ENCODE measurements at regions not wholly inside any gene's neighbourhood (a gene's known extent, or its start where the extent isn't known, plus 50 kb on each side); places are given as distances from the start of the nearest gene placed in this dataset.

DNA sequence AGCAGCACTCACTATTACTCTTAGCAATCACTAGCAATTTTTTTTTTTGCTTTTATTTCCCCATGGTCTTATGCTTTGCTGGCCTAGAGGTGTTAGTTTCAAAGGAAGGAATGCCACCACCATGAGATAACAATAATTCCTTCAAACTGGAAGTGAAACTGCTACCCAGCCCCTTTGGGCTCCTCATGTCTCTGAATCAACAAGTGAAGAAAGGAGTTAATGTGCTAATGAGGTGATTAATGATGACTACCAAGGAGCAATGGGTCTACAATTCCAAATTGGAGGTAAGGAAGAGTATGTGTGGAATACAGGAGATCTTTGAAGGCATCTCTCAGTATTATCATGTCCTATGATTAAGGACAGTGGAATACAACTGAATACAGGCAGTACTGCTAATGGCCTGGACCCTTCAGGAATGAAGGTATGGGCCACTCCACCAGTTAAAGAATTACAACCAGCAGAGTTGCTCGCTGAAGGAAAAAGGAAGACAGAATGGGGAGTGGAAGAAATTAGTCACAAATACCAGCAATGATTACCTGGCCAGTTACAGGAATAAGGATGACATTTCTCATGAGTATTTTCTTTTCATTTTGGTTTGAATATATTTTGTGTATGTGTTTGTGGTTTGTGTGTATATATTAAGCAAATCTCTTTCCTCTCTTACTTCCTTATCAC, 652.9 kb downstream of the ADGRL2 start:
- Histone ChIP-seq H3K4me1 (ENCODE audit: control insufficient read depth, insufficient read depth, low read length) (no peaks in the 10 kb centered on the region), H3K9me3 (ENCODE audit: control insufficient read depth, low read depth, low read length) (no peaks in the 10 kb centered on the region), H3K4me3 (ENCODE audit: low read length) (no peak overlapping the region), H3K27me3 (ENCODE audit: control insufficient read depth, insufficient read depth, low read length) (no peaks in the 10 kb centered on the region), H3K27ac (ENCODE audit: low read length) (no peak overlapping the region), H3K36me3 (ENCODE audit: control insufficient read depth, insufficient read depth, low read length) (no peaks in the 10 kb centered on the region)
- WGBS (ENCODE audit: insufficient coverage, low lambda C conversion rate) = no CpG with 5 or more reads among the region's 1 CpG
- no peak for DNase-seq

DNA sequence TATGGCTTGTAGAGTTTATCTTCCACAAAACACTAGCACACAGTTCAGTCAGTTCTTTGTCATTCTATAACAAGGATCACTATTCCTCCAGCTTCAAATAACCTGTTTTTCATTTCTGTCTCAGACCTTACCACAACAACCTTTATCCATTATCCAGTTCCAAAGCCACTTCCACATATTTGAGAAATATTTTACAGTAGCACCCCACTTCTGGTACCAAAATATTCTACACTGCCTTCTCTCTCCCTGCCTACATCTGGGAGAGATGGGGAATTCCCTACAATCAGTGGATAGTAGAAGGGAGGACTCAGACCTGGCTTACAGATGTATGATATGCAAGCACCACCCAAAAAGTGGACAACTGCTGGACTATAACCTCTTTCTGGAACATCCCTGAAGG, 651.4 kb downstream of the ADGRL2 start:
- Histone ChIP-seq H3K36me3 (ENCODE audit: control insufficient read depth, insufficient read depth, low read length) (no peaks in the 10 kb centered on the region), H3K9me3 (ENCODE audit: control insufficient read depth, low read depth, low read length) (no peaks in the 10 kb centered on the region), H3K27me3 (ENCODE audit: control insufficient read depth, insufficient read depth, low read length) (no peaks in the 10 kb centered on the region), H3K4me3 (ENCODE audit: low read length) (no peak overlapping the region), H3K4me1 (ENCODE audit: control insufficient read depth, insufficient read depth, low read length) (no peaks in the 10 kb centered on the region), H3K27ac (ENCODE audit: low read length) (no peak overlapping the region)
- DNase-seq = no peak

DNA sequence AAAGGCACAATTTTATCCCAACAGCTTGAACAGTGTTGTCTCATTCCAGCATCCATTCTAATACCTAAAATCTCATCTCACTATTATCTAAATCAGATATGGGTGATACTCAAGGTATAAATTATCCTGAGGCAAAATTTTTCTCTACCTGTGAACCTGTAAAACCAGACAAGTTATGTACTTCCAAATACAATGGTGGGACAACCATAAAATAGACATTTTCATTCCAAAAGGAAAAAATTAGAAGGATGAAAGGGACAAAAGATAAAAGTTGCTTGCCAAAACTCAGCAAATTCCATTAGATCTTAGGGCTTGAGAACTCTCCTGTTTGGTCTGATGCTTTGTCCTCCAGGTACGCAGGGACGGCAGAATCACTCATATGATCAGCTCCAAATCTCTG, 650.5 kb downstream of the ADGRL2 start:
- H3K27me3 ChIP-seq (ENCODE audit: control insufficient read depth, insufficient read depth, low read length) = no peaks in the 10 kb centered on the region
- H3K27ac ChIP-seq (ENCODE audit: low read length) = no peak overlapping the region
- no CpG with 5 or more reads among the region's 2 CpGs for WGBS (ENCODE audit: insufficient coverage, low lambda C conversion rate)
- H3K4me3 ChIP-seq (ENCODE audit: low read length) = no peak overlapping the region
- no peaks in the 10 kb centered on the region for H3K36me3 ChIP-seq (ENCODE audit: control insufficient read depth, insufficient read depth, low read length)
- DNase-seq = no peak
- H3K4me1 ChIP-seq (ENCODE audit: control insufficient read depth, insufficient read depth, low read length) = no peaks in the 10 kb centered on the region
- no peaks in the 10 kb centered on the region for H3K9me3 ChIP-seq (ENCODE audit: control insufficient read depth, low read depth, low read length)

DNA sequence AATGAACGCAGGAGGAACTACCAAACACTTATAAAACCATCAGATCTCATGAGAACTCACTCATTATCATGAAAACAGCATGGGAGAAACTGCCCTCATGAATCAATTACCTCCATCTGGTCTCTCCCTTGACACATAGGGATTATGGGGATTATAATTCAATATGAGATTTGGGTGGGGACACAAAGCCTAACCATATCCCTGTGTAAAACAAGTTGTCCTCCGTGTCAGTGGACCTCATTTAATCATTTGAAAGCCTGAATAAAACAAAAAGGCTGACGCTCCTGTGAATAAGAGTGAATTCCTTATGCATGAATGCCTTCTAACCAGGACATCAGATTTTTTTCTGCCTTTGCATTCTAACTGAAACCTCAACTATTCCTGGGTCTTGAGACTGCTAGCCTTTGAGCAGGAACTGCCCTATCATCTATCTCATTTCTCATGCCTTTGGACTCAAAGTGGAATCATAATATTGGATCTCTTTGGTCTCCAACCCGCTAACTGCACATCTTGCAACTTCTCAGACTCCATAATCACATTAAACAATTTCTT, 648.8 kb downstream of the ADGRL2 start:
- Histone ChIP-seq H3K9me3 (ENCODE audit: control insufficient read depth, low read depth, low read length) (no peaks in the 10 kb centered on the region), H3K36me3 (ENCODE audit: control insufficient read depth, insufficient read depth, low read length) (no peaks in the 10 kb centered on the region), H3K27me3 (ENCODE audit: control insufficient read depth, insufficient read depth, low read length) (no peaks in the 10 kb centered on the region), H3K4me1 (ENCODE audit: control insufficient read depth, insufficient read depth, low read length) (no peaks in the 10 kb centered on the region), H3K4me3 (ENCODE audit: low read length) (no peak overlapping the region), H3K27ac (ENCODE audit: low read length) (no peak overlapping the region)
- no CpG with 5 or more reads among the region's 4 CpGs for WGBS (ENCODE audit: insufficient coverage, low lambda C conversion rate)
- DNase-seq = no peak

DNA sequence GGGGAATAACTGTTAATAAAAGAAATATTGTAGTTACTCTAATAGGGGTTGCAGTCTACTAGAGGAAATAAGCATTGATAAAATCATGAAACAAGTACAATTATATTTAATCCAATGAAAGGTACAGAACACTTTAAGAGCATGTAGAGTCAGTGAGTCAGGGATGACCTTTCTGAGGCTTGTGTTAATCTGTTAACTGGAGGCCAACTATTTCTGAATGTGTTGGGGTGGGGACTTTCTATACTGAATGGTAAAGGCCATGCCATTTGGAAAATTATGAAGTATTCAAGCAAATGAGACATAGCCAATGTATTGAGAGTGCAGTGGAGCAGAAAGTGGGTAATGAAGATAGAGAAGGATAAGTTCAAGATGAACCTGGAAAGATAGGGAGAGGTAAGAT, 646.2 kb downstream of the ADGRL2 start:
- Histone ChIP-seq H3K4me3 (ENCODE audit: low read length) (no peak overlapping the region), H3K9me3 (ENCODE audit: control insufficient read depth, low read depth, low read length) (no peaks in the 10 kb centered on the region), H3K27ac (ENCODE audit: low read length) (no peak overlapping the region), H3K36me3 (ENCODE audit: control insufficient read depth, insufficient read depth, low read length) (no peaks in the 10 kb centered on the region), H3K4me1 (ENCODE audit: control insufficient read depth, insufficient read depth, low read length) (no peaks in the 10 kb centered on the region), H3K27me3 (ENCODE audit: control insufficient read depth, insufficient read depth, low read length) (no peaks in the 10 kb centered on the region)
- no peak for DNase-seq

DNA sequence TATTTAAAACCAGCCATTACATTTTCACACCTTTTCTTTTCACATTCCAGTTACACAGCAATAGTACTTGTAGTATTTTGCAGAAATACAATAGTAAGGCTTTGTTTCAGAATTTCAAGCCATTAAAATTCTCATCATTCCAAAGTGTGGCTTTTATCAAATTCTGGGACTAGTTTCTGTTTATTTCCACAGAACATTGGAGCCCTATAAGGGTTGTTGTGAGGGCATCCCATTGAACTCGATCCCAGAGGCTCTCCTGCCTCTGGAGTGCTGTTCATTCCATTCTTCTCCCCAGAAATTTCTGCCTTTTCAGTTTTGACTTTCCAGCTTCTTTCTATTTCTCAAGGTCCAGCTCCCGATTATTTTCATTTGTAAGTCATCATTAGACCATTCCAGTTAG, 645.5 kb downstream of the ADGRL2 start:
- H3K27ac ChIP-seq (ENCODE audit: low read length) = no peak overlapping the region
- no peak for DNase-seq
- WGBS (ENCODE audit: insufficient coverage, low lambda C conversion rate) = 82% methylated on average over 1 of the region's 2 CpGs
- no peaks in the 10 kb centered on the region for H3K9me3 ChIP-seq (ENCODE audit: control insufficient read depth, low read depth, low read length)
- H3K36me3 ChIP-seq (ENCODE audit: control insufficient read depth, insufficient read depth, low read length) = no peaks in the 10 kb centered on the region
- H3K4me3 ChIP-seq (ENCODE audit: low read length) = no peak overlapping the region
- no peaks in the 10 kb centered on the region for H3K4me1 ChIP-seq (ENCODE audit: control insufficient read depth, insufficient read depth, low read length)
- H3K27me3 ChIP-seq (ENCODE audit: control insufficient read depth, insufficient read depth, low read length) = no peaks in the 10 kb centered on the region

DNA sequence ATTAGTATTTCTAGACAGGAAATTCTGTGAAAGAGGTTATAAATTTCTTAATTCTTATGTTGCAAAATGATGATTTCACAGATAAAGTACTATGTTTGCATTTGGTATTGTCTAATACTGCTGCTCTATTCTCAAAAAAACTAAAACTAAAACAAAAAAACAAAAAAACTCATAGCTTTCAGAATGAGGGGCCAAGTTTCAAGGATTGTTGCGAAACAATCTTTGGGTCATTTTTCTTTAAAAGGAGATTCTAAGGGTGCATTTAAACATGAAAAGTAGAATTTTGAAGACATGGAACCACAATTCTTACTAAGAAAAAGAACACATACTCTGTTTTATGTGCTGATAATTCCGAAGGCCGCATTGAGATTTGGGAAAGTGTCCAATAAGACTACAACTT, 645.1 kb downstream of the ADGRL2 start:
- no peaks in the 10 kb centered on the region for H3K9me3 ChIP-seq (ENCODE audit: control insufficient read depth, low read depth, low read length)
- H3K36me3 ChIP-seq (ENCODE audit: control insufficient read depth, insufficient read depth, low read length) = no peaks in the 10 kb centered on the region
- DNase-seq = no peak
- no peaks in the 10 kb centered on the region for H3K27me3 ChIP-seq (ENCODE audit: control insufficient read depth, insufficient read depth, low read length)
- H3K27ac ChIP-seq (ENCODE audit: low read length) = no peak overlapping the region
- H3K4me3 ChIP-seq (ENCODE audit: low read length) = no peak overlapping the region
- H3K4me1 ChIP-seq (ENCODE audit: control insufficient read depth, insufficient read depth, low read length) = no peaks in the 10 kb centered on the region
- WGBS (ENCODE audit: insufficient coverage, low lambda C conversion rate) = 90% methylated on average over 2 of the region's 3 CpGs

DNA sequence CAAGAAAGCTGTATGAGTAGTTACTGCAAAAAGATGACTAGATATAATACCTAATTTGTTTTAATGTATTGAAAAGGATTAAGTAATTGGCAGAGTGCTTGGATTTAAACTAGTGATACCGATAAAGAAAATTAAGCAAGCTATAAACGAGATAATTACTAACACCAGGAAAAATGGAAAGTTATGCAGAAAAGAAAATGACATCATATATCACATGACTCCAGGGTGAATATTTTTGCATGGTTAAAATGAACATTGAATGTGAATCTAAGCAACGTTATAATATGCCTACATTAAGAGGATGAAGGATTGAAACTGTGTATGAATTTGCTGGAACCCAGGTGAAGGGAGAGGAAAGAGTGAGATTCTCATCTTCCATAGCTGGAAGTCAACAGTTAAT, 644.4 kb downstream of the ADGRL2 start:
- Histone ChIP-seq H3K27me3 (ENCODE audit: control insufficient read depth, insufficient read depth, low read length) (no peaks in the 10 kb centered on the region), H3K4me1 (ENCODE audit: control insufficient read depth, insufficient read depth, low read length) (no peaks in the 10 kb centered on the region), H3K4me3 (ENCODE audit: low read length) (no peak overlapping the region), H3K9me3 (ENCODE audit: control insufficient read depth, low read depth, low read length) (no peaks in the 10 kb centered on the region), H3K27ac (ENCODE audit: low read length) (no peak overlapping the region), H3K36me3 (ENCODE audit: control insufficient read depth, insufficient read depth, low read length) (no peaks in the 10 kb centered on the region)
- DNase-seq = no peak
- 100% methylated on average over 3 of the region's 3 CpGs for WGBS (ENCODE audit: insufficient coverage, low lambda C conversion rate)

DNA sequence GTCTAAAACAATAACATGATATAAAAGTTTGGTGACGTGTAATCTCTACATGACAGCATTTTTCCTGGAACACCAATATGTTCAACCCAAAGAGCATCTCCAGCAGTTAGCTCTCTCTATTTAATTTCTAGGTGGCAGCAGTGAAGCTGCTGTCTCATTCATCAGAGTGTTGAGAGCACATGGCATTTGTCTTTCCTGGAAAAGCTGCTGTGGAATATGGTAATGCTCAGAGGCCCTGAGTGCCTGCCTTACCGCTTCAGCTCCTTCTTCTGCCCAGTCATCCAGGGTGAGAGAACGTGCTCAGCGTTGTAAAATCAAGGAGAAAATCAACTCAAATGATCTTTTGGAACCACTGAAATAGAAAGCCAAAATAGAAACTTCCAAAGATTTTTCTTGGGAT, 640.7 kb downstream of the ADGRL2 start:
- 100% methylated on average over 1 of the region's 4 CpGs for WGBS (ENCODE audit: insufficient coverage, low lambda C conversion rate)
- Histone ChIP-seq H3K9me3 (ENCODE audit: control insufficient read depth, low read depth, low read length) (no peaks in the 10 kb centered on the region), H3K27ac (ENCODE audit: low read length) (no peak overlapping the region), H3K4me3 (ENCODE audit: low read length) (no peak overlapping the region), H3K4me1 (ENCODE audit: control insufficient read depth, insufficient read depth, low read length) (no peaks in the 10 kb centered on the region), H3K27me3 (ENCODE audit: control insufficient read depth, insufficient read depth, low read length) (no peaks in the 10 kb centered on the region), H3K36me3 (ENCODE audit: control insufficient read depth, insufficient read depth, low read length) (no peaks in the 10 kb centered on the region)
- no peak for DNase-seq

DNA sequence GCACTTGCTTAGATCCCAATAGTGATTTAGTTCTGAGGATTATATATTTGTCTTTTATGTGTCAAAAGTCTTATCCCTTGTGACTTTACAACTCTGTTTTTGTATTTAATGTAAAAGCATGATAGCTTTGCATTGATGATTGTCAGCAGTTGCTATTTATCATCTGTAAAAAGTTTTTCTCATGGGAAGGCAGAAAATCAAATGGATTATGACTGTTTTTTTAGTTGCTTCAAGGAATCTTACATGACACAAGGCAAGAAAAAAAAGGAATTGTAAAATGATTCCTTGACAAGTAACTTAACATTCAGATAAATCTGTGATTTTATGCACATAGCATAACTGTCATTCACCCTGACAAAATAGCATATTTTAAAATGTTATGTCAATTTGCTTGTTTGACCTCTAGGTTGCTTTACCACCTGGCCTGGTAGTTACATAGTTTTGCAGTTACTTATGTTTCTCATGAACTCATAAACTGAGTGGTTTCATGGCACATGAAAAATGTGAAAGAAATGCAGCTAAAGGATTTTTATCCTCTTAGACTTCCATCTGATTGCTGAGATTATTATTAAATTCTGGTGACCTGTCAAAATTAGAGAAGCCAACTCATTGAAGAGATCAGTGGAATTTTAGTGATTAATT, 622.6 kb downstream of the ADGRL2 start:
- Histone ChIP-seq H3K27me3 (ENCODE audit: control insufficient read depth, insufficient read depth, low read length) (no peaks in the 10 kb centered on the region), H3K27ac (ENCODE audit: low read length) (no peak overlapping the region), H3K36me3 (ENCODE audit: control insufficient read depth, insufficient read depth, low read length) (no peaks in the 10 kb centered on the region), H3K4me1 (ENCODE audit: control insufficient read depth, insufficient read depth, low read length) (no peaks in the 10 kb centered on the region), H3K9me3 (ENCODE audit: control insufficient read depth, low read depth, low read length) (no peaks in the 10 kb centered on the region), H3K4me3 (ENCODE audit: low read length) (no peak overlapping the region)
- DNase-seq = no peak

DNA sequence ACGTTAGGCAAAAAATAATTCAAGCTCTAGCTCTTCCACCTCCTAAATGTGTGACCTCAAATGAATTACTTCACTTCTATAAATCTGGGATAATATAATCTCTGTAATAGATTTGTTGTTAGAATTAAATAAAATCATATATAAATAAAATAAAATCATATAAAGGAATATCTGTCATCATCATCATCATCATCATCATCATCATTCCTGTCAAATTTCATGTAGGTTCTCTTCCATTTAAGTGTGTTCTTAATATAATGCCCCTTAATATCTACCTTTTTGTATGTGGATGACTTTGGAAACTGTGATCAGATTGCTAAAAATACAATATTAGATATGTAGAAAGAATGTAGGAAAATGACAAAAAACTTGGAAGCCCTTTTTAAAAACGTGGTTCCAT, 621.0 kb downstream of the ADGRL2 start:
- H3K36me3 ChIP-seq (ENCODE audit: control insufficient read depth, insufficient read depth, low read length) = no peaks in the 10 kb centered on the region
- no peaks in the 10 kb centered on the region for H3K27me3 ChIP-seq (ENCODE audit: control insufficient read depth, insufficient read depth, low read length)
- no peaks in the 10 kb centered on the region for H3K4me1 ChIP-seq (ENCODE audit: control insufficient read depth, insufficient read depth, low read length)
- no peak for DNase-seq
- H3K27ac ChIP-seq (ENCODE audit: low read length) = no peak overlapping the region
- H3K4me3 ChIP-seq (ENCODE audit: low read length) = no peak overlapping the region
- H3K9me3 ChIP-seq (ENCODE audit: control insufficient read depth, low read depth, low read length) = no peaks in the 10 kb centered on the region
- WGBS (ENCODE audit: insufficient coverage, low lambda C conversion rate) = 64% methylated on average over 2 of the region's 2 CpGs
